Right cardiac atrium (tissue), 5 donors: ENCODE measurements at regions not wholly inside any gene's neighbourhood (a gene's known extent, or its start where the extent isn't known, plus 50 kb on each side); places are given as distances from the start of the nearest gene placed in this dataset.

Experiments used
- ATAC-seq, 2 donors: fragments of 200-7000 bp; cut with Tn5 transposase; one replicate each; pipeline versions ENCODE4 v1.8.0 to v1.9.1; 2020; ENCODE audit warnings: moderate library complexity in 2 of 2, mild to moderate bottlenecking in 1 of 2
- DNase-seq, 3 donors: peaks; one replicate each; pipeline ENCODE4 v3.0.0-alpha.2; 2020
- H3K27ac ChIP-seq: one replicate; pipeline ENCODE4 v1.5.1; 2013; ENCODE audit warnings: mild to moderate bottlenecking, low read length, control low read depth, moderate library complexity
- H3K27me3 ChIP-seq: one replicate; pipeline ENCODE4 v1.6.1; 2013; ENCODE audit not compliant: control insufficient read depth, insufficient read depth
- H3K4me1 ChIP-seq: one replicate; pipeline ENCODE4 v1.6.1; 2013; ENCODE audit warnings: low read length; ENCODE audit not compliant: control insufficient read depth, insufficient read depth
- H3K4me3 ChIP-seq: one replicate; pipeline ENCODE4 v1.5.1; 2013; ENCODE audit warnings: low read length, control low read depth
- H3K9me3 ChIP-seq: one replicate; pipeline ENCODE4 v1.6.1; 2013; ENCODE audit warnings: low read length; ENCODE audit not compliant: control insufficient read depth
- WGBS: extraction: QIAGEN DNeasy Blood & Tissue Kit; methylation state at CpG from one replicate; pipeline ENCODE4 v1.1.7; 2013; 5-methylcytosine and 5-hydroxymethylcytosine counted together
- intact Hi-C, 4 donors: fragments of 100-400 bp; cut with DNase I; formaldehyde crosslinking; loops; one replicate each; pipeline versions ENCODE4 v1.11.0 to v1.14.0; 2022 to 2023
- donor health status: healthy with polysubstance abuse.
- donor health status: DM: no; HTN: yes; CAD: no.
- donor health status: DM: no; HTN: no; CAD: no.
- donor health status: DM: no; HTN: yes; CAD: no; lungs with severe emphysema.
- donor health status: DM: yes; HTN: yes; CAD: no.

DNA sequence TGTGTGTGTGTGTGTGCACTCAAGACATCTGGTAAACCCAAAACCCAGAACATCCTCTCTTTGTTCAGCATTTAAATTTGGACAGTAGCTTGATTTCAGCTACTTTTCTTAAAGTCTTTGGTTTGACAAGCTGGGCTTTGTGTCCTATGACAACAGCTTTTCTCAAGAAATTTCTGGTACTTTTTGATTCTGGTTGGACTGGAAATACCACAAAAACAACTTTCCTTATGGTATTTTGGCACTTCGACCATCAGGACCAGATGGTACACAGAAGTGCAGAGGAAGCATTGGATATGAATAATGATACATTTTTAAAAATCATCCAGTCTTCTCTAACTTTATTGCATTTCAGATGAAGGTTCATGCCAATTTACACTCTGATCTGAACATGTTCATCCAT lies 286.6 kb upstream of the FLRT2 start:
- Histone ChIP-seq H3K27me3 (no peaks in the 10 kb centered on the region), H3K4me3 (no peak overlapping the region), H3K27ac (no peak overlapping the region), H3K9me3 (no peaks in the 10 kb centered on the region), H3K4me1 (peaks cover 1% of the 10 kb centered on the region)
- intact Hi-C loops = no loop called here
- ATAC-seq = no peak
- WGBS = 74% methylated on average over 1 of the region's 1 CpG
- no peak for DNase-seq

DNA sequence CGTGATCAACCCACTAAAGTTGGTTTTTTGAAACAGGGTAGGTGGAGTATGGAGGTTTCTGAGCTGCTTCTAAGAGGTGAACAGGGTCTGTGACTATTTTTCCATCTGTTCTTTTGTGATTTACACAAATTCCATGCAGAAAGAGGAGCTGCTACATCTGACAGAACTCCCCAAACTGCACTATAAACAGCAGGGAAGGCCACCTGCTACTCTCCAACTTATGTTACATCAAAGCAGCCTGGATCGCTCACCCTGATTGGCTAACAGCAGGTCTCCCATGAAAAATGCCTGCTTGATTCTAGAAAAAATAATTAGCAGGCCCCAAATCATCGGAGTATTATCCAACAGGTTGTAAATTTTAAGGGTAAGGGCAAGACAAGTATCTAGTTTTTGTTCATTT lies 282.9 kb upstream of the FLRT2 start:
- Histone ChIP-seq H3K4me1 (peaks cover 4% of the 10 kb centered on the region), H3K27me3 (no peaks in the 10 kb centered on the region), H3K27ac (no peak overlapping the region), H3K4me3 (no peak overlapping the region), H3K9me3 (no peaks in the 10 kb centered on the region)
- no peak for DNase-seq
- no peak for ATAC-seq
- WGBS = 94% methylated on average over 3 of the region's 3 CpGs
- intact Hi-C loops = no loop called here

DNA sequence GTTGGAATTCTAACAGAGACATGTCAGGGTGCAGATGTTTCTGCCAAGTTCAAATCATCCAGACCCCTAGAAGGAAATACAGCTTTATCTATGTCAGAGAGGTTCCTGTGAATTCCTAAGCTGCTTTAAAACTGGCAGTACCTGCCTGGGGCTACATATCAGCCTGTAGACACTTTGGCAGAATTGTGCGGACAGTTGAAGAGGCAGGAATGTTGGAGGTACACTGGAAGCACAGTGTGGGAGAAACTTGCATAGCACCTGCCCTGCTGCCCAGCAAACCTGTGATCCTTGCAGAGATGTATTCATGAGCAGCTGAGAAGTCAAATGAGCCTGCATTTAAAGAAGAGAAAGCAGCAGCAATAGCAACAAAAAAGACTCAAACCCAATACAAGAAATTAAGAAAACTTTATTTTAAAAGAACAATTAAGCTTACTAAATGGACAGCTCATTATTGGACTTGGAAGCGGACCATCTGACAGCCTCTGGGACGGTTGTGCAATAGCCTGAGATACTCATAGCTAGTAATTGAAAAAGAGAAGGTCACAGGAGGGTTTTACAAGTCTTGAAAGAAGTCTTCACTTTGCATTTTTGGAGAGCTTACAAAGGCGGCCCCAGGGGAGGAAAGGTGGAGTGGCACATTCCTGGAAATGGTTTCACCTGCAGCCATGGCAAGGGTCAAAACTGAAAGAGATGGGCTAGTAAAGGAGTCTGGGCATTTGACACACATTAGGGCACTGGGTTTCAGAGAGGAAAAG lies 280.9 kb upstream of the FLRT2 start:
- WGBS = 78% methylated on average over 4 of the region's 4 CpGs
- H3K27me3 ChIP-seq = no peaks in the 10 kb centered on the region
- ATAC-seq = peak in 1 of 2 donors; percentile 68
- H3K27ac ChIP-seq = no peak overlapping the region
- DNase-seq = peak in 2 of 3 donors; percentile 16 to 64
- intact Hi-C loops = no loop called here
- no peak overlapping the region for H3K4me3 ChIP-seq
- H3K4me1 ChIP-seq = peaks cover 4% of the 10 kb centered on the region
- H3K9me3 ChIP-seq = no peaks in the 10 kb centered on the region

DNA sequence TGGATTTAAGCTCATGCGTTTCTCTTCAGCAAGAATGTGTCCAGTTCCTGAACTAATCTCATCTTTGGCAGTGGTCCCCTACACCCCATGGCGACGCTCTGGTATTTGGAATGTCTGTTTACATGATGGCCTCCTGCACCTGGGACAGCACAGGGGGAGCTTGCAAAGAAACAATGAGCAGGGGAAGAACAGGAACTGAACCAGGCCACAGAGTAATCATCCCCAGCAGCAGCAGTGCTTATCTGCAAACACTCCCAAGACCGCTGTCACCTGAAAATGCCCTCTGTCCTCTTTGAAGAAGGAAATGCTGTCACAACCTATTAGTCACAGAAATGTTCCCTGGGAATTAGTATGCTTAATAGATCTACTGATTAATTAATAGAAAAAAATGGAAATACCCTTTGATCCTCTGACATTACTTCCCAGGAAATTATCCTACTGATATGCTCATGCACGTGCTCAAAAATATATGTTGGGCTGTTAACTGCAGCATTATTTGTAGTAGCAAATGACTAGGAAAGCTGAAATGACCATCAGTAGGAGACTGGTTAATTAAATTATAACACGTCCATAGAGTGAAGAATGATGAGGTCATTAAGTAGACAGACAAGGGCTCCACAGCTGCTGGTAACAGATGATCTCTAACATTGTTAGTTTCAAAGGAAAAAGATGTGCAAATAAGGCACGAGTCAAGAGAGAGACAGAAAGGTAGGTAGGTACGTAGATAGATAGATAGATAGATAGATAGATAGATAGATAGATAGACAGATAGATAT lies 279.3 kb upstream of the FLRT2 start:
- no peak for ATAC-seq
- peaks cover 4% of the 10 kb centered on the region for H3K4me1 ChIP-seq
- intact Hi-C loops = no loop called here
- no peak overlapping the region for H3K4me3 ChIP-seq
- 51% methylated on average over 8 of the region's 8 CpGs for WGBS
- no peak for DNase-seq
- no peak overlapping the region for H3K27ac ChIP-seq
- no peaks in the 10 kb centered on the region for H3K9me3 ChIP-seq
- no peaks in the 10 kb centered on the region for H3K27me3 ChIP-seq

DNA sequence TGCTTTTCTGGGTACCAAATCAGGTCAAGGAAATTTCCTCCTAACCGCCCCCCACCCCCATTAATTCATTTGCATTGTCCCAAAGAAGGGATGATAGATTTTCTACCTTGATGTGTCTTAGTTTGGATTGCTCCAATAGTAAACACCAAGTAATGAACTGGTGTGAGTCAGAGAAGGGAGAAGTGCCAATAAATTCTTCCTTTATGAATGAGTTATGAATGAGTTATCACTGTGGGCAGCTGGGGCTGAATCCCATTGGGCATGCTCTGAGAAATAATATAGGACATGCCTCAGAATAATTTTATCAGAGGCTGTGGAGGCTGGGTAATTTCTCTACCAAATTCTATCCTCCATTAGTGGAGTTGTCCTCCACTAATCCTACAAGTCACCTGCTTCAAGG lies 277.9 kb upstream of the FLRT2 start:
- ATAC-seq = no peak
- H3K4me1 ChIP-seq = peaks cover 4% of the 10 kb centered on the region
- no peak overlapping the region for H3K4me3 ChIP-seq
- intact Hi-C loops = no loop called here
- no peak for DNase-seq
- no peaks in the 10 kb centered on the region for H3K9me3 ChIP-seq
- H3K27me3 ChIP-seq = no peaks in the 10 kb centered on the region
- WGBS = 80% methylated on average over 1 of the region's 1 CpG
- H3K27ac ChIP-seq = no peak overlapping the region

DNA sequence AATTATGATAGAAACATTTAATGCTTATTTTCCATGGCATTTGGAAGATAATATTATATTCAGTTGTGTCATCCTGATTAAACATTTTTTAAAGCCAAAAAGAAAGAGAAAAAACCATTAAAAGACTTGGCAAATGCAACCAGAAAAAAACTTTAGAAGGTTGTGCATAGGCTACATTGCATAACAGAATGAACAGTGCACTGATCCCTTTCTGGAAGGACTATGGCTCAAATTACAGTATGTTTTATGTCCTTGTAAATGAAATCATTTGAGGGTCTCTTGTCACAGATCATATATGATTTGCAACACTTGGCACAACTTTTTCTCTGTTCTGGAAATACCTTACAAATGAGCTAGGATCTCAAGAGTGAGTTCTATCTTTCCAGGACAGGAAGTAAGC lies 275.2 kb upstream of the FLRT2 start:
- H3K4me3 ChIP-seq = no peak overlapping the region
- no peaks in the 10 kb centered on the region for H3K27me3 ChIP-seq
- no peak overlapping the region for H3K27ac ChIP-seq
- intact Hi-C loops = no loop called here
- H3K4me1 ChIP-seq = peaks cover 1% of the 10 kb centered on the region
- no peaks in the 10 kb centered on the region for H3K9me3 ChIP-seq
- ATAC-seq = no peak
- no peak for DNase-seq

DNA sequence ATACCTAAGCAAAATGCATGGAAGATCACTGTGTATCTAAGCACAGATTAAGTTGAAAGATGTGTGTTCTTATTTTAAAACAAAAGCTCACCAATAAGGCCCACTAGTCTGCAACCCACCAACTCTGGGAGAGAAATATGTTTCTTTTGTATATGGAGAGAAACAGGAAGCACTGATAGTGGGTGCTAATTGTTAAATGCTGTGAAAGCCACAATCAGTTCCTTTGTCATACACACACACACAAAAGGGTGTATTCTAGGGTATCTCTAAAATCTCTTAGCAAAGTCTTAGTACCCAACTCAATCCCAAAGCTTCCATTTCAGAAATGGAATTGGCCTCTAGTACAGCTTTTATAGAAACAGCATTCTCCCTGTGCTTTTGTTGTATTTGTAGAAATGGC lies 272.7 kb upstream of the FLRT2 start:
- no peak overlapping the region for H3K4me3 ChIP-seq
- no peaks in the 10 kb centered on the region for H3K27me3 ChIP-seq
- no peaks in the 10 kb centered on the region for H3K9me3 ChIP-seq
- H3K4me1 ChIP-seq = no peaks in the 10 kb centered on the region
- no peak overlapping the region for H3K27ac ChIP-seq
- intact Hi-C loops = no loop called here
- ATAC-seq (no peak), DNase-seq (no peak)

DNA sequence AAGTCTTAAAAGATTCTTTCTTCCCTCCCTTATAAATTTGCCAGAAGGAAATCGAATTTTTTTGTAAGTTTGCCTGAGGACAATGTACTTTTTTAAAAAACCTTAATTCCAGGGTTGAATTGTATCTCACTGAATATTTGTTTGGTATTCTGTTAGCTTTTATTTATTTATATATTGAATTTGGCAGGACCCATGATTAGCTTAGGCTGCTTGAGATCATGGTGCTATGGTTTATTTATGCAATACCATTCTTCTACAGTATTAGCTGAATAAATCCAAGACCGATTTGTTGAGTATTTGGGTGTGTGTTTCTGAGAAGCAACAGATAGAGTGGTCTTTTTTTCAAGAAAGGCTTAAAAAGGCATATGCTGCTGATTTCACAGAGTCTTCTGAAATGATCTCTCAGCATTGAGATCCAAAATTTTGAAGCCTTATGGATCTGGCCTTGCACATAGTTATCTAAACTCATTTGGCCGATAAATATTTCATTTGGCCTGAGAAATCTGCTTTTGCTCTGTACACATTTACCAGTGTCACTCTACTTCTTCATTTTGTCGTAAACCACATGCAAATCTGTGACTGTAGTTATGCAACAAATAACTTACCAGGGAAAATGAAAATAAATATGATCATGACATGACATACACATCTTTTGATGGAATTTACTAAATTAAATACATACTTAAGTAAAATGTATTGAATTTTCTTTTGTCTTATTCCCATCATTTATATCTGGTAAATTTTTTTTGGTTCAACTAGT lies 265.8 kb upstream of the FLRT2 start:
- 69% methylated on average over 4 of the region's 4 CpGs for WGBS
- intact Hi-C loops = no loop called here
- no peak overlapping the region for H3K4me3 ChIP-seq
- ATAC-seq = no peak
- no peaks in the 10 kb centered on the region for H3K4me1 ChIP-seq
- no peaks in the 10 kb centered on the region for H3K9me3 ChIP-seq
- no peak overlapping the region for H3K27ac ChIP-seq
- no peak for DNase-seq
- H3K27me3 ChIP-seq = no peaks in the 10 kb centered on the region

DNA sequence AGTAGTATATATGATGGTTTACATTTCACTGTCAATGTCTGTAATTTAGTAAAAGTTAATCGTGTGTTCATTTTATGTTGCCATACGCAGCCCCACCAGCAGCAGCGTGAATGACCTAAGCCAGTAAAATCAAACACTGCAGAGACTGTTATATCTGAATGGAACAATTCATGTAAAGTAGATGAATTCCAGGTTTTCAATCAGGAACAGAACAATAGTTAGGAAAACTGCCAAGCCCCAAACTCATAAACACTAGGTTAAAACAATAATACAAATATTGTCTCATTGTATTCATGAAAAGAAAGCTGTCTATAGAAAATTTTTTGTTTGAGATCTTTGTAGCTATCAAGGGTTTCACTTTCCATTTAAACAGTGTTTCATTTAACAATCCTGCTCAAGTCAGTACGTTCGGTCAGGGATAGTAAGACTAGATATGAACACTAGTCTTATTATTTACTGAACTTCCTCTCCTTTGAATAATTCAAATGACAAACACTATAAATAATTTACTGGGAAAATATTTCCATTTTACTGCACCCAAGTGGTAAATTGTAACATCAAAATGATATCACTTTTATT lies 256.8 kb upstream of the FLRT2 start:
- Histone ChIP-seq H3K4me3 (peak overlapping the region; percentile 28), H3K27ac (no peak overlapping the region), H3K4me1 (no peaks in the 10 kb centered on the region), H3K27me3 (no peaks in the 10 kb centered on the region), H3K9me3 (no peaks in the 10 kb centered on the region)
- intact Hi-C loops = no loop called here
- WGBS = 46% methylated on average over 5 of the region's 5 CpGs
- DNase-seq (no peak), ATAC-seq (peak in 1 of 2 donors; percentile 38)

DNA sequence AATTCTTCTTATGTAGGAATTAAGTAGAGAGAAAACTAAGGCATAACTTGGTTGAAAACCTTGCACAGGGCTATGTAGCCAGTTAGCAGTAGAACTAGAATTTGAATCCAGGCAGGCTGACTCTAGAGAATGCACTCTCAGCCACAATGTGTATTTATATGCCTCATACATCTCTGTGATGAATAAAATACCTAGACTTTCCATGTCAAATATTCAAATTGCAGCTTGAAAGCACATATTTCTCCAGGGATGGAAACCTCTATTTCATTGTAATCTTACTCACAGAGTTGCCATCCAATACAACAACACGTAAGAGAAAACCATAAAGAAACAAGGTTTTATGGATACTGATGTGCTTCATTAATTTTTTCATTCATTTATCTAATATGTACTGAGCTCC lies 256.0 kb upstream of the FLRT2 start:
- 91% methylated on average over 1 of the region's 1 CpG for WGBS
- Histone ChIP-seq H3K4me3 (no peak overlapping the region), H3K4me1 (no peaks in the 10 kb centered on the region), H3K27ac (no peak overlapping the region), H3K27me3 (no peaks in the 10 kb centered on the region), H3K9me3 (no peaks in the 10 kb centered on the region)
- no peak for ATAC-seq
- no peak for DNase-seq
- intact Hi-C loops = no loop called here
